Ovary (tissue), 7 donors: ENCODE measurements at regions not wholly inside any gene's neighbourhood (a gene's known extent, or its start where the extent isn't known, plus 50 kb on each side); places are given as distances from the start of the nearest gene placed in this dataset.

Source experiments
- DNase-seq, 5 donors: peaks; one replicate each; pipeline ENCODE4 v3.0.0-alpha.2; 2019 to 2020
- H3K27ac ChIP-seq, 2 donors: fragments of 200-600 bp; one replicate each; pipeline versions ENCODE4 v1.5.1 to v1.8.0; 2019 to 2022
- H3K27me3 ChIP-seq: fragments of 200-600 bp; one replicate; pipeline ENCODE4 v1.8.0; 2022
- H3K36me3 ChIP-seq: fragments of 200-600 bp; sonication (generic); one replicate; pipeline ENCODE4 v1.5.1; 2019
- H3K4me1 ChIP-seq: one replicate; pipeline ENCODE4 v1.8.1; 2013; ENCODE audit warnings: mild to moderate bottlenecking, moderate library complexity; ENCODE audit not compliant: insufficient read depth
- H3K4me3 ChIP-seq: fragments of 200-600 bp; sonication (generic); one replicate; pipeline ENCODE4 v1.5.1; 2017
- H3K9me3 ChIP-seq, 2 donors: fragments of 200-600 bp in 1 of 2; sonication (generic) in 1 of 2; one replicate each; pipeline versions ENCODE4 v1.5.1 to v1.8.1; 2013 to 2019; ENCODE audit warnings: mild to moderate bottlenecking in 1 of 2, moderate library complexity in 1 of 2
- EP300 ChIP-seq: sonication (generic); formaldehyde crosslinking; IDR thresholded peaks from one replicate; pipeline ENCODE4 v1.6.1; 2017; ENCODE audit warnings: antibody characterized with exemption
- POLR2A ChIP-seq: fragments of 450-650 bp; IDR thresholded peaks from one replicate; pipeline ENCODE4 v1.6.1; 2017; ENCODE audit warnings: antibody characterized with exemption, mild to moderate bottlenecking, moderate library complexity
- WGBS, 3 donors: extraction: QIAGEN DNeasy Blood & Tissue Kit in 1 of 3; methylation state at CpG; one replicate each; pipeline versions ENCODE4 v1.1.5 to v1.1.7; 2013 to 2017; 5-methylcytosine and 5-hydroxymethylcytosine counted together
- intact Hi-C, 4 donors: fragments of 100-400 bp; cut with DNase I; formaldehyde crosslinking; loops; one replicate each; pipeline versions ENCODE4 v1.11.0 to v1.15.1; 2022 to 2023
- TF ChIP-seq, protein P1 (sequence below), 3 donors: fragments of 450-650 bp in 2 of 3; fragments of 200-600 bp in 1 of 3; IDR thresholded peaks; one replicate each; pipeline versions ENCODE4 v1.5.1 to v1.8.0; 2016 to 2022; ENCODE audit warnings: antibody characterized with exemption in 3 of 3, mild to moderate bottlenecking in 1 of 3
- donor health status: DM: no; HTN: no; CAD: no; lungs with moderate emphysema.
- donor health status: DM: no; HTN: no; CAD: no.
- donor health status: Bipolar disorder and iron deficiency.
- donor health status: DM: no; HTN: no; CAD: no.
- donor health status: DM: yes; HTN: yes; CAD: no.

DNA sequence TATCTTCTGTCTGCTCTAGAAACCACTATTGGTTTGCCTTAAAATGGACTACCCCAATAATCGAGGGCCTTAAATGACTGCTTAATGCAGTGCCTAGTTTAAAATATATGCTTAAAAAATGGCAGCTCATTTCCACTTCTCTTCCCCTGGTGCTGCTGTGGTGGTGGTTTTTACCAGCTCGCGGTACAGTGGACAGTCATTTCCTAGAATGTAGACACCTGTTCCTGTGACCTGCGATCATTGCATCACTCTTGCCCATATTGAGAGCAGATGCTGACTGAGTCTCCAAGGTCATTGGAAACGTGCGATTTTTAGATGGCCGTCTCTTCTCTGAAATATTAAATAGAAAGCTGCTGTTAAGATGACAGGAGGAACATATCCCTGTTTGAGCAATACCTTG lies 164.1 kb downstream of the UTRN start:
- 92 to 94% (median 92%) methylated on average over 7 of the region's 7 CpGs for WGBS, 3 donors
- Histone ChIP-seq H3K4me1 (no peaks in the 10 kb centered on the region), H3K36me3 (no peaks in the 10 kb centered on the region), H3K27me3 (no peaks in the 10 kb centered on the region), H3K9me3 (no peaks in the 10 kb centered on the region), H3K27ac (no peak overlapping the region), H3K4me3 (no peak overlapping the region)
- TF ChIP-seq, protein P1, sequence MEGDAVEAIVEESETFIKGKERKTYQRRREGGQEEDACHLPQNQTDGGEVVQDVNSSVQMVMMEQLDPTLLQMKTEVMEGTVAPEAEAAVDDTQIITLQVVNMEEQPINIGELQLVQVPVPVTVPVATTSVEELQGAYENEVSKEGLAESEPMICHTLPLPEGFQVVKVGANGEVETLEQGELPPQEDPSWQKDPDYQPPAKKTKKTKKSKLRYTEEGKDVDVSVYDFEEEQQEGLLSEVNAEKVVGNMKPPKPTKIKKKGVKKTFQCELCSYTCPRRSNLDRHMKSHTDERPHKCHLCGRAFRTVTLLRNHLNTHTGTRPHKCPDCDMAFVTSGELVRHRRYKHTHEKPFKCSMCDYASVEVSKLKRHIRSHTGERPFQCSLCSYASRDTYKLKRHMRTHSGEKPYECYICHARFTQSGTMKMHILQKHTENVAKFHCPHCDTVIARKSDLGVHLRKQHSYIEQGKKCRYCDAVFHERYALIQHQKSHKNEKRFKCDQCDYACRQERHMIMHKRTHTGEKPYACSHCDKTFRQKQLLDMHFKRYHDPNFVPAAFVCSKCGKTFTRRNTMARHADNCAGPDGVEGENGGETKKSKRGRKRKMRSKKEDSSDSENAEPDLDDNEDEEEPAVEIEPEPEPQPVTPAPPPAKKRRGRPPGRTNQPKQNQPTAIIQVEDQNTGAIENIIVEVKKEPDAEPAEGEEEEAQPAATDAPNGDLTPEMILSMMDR (IDR thresholded peaks at IDR 0.05): no peak
- TF ChIP-seq EP300: no peak
- TF ChIP-seq POLR2A: no peak
- intact Hi-C loops: no loop called here
- no peak for DNase-seq

GRCh38 chr6:144449911-144450597 lies 164.9 kb downstream of the UTRN start:
- H3K27me3 ChIP-seq: no peaks in the 10 kb centered on the region
- H3K9me3 ChIP-seq: no peaks in the 10 kb centered on the region
- no peaks in the 10 kb centered on the region for H3K4me1 ChIP-seq
- 83 to 94% (median 90%) methylated on average over 8 of the region's 8 CpGs for WGBS, 3 donors
- DNase-seq: no peak
- no peak overlapping the region for H3K27ac ChIP-seq
- intact Hi-C loops: no loop called here
- H3K4me3 ChIP-seq: no peak overlapping the region
- no peak for TF ChIP-seq EP300
- TF ChIP-seq, protein P1 (IDR thresholded peaks at IDR 0.05): no peak
- TF ChIP-seq POLR2A: no peak
- no peaks in the 10 kb centered on the region for H3K36me3 ChIP-seq

DNA sequence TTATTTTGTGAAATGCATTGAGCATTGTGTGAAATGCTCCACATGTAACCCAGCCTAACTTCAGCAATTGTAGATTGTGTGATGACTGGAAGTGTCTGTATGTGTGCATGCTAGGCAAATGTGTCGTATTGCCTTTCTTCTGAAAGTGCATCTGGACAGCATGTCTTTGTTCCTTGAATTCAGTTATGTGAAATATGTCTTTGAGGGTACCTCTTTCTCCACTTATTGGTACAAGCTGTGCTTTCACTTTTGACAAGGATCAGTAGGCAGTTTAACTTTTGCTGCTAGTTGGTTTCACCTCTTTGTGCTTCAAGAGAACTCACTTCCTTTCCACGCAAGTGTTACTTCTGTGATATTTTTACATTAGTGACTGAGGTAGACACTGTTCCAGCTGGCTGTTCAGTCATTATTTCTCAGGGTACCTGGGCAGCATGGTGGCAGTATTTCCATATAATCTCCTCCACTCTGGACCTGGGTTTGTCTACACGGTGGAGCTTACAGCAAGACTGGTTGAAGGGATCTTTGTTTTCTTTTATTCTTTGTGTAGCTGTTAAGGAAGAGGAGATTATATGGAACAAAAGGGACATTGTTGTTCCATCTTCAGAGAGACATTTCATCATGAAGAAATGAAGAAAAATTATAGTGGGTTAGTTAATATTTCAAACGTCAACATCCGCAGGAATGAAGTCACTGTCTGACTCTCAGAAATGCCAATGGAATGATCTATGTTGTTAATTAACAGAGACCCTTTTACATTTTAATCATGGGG lies 175.4 kb downstream of the UTRN start:
- no peaks in the 10 kb centered on the region for H3K4me1 ChIP-seq
- no peaks in the 10 kb centered on the region for H3K27me3 ChIP-seq
- 82 to 88% (median 86%) methylated on average over 5 of the region's 5 CpGs for WGBS, 3 donors
- H3K4me3 ChIP-seq: no peak overlapping the region
- intact Hi-C loops: no loop called here
- no peaks in the 10 kb centered on the region for H3K36me3 ChIP-seq
- no peak for DNase-seq
- no peaks in the 10 kb centered on the region for H3K9me3 ChIP-seq
- no peak for TF ChIP-seq EP300
- TF ChIP-seq, protein P1 (IDR thresholded peaks at IDR 0.05): no peak
- no peak for TF ChIP-seq POLR2A
- H3K27ac ChIP-seq: no peak overlapping the region

DNA sequence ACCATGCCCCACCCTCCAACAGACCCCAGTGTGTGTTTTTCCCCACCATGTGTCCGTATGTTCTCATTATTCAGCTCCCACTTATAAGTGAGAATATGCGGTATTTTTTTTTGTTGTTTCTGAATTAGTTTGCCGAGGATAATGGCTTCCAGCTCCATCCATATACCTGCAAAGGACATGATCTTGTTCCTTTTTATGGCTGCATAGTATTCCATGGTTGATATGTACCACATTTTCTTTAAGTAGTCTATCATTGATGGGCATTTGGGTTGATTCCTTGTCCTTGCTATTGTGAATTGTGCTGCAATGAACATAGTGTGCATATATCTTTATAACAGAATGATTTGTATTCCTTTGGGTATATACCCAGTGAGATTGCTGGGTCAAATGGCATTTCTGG lies 176.9 kb downstream of the UTRN start:
- Histone ChIP-seq H3K27ac (no peak overlapping the region), H3K36me3 (no peaks in the 10 kb centered on the region), H3K4me3 (no peak overlapping the region), H3K4me1 (no peaks in the 10 kb centered on the region), H3K27me3 (no peaks in the 10 kb centered on the region), H3K9me3 (no peaks in the 10 kb centered on the region)
- TF ChIP-seq EP300 (no peak), POLR2A (no peak)
- TF ChIP-seq, protein P1 (IDR thresholded peaks at IDR 0.05): no peak
- no peak for DNase-seq
- intact Hi-C loops: no loop called here
- 96 to 100% (median 97%) methylated on average over 3 of the region's 3 CpGs for WGBS, 3 donors
